ENCODE measurements at regions not wholly inside any gene's neighbourhood (a gene's known extent, or its start where the extent isn't known, plus 50 kb on each side); places are given as distances from the start of the nearest gene placed in this dataset.

DNA sequence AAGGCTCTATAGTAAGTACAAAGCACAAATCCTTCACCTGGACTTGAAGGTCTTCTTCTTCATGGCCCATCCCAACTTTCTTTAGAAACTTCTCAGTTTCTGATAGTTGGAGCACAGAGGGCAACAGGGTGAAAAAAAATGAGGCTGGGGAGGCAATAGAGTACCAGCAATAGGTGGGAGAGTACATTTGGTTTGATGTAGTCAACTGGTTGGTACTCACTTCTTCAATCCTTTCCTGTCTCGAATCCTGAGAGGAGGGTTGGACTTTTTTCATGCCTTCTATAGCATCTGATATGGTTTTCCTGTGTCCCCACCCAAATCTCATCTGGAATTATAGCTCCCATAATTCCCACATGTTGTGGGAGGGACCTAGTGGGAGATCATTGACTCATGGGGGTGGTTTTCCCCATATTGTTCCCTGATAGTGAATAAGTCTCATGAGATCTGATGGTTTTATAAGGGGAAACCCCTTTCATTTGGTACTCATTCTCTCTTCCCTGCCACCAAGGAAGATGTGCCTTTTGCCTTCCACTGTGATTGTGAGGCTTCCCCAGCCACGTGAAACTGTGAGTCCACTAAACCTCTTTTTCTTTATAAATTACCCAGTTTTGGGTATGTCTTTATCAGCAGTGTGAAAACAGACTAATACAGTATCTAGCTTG lies 75.9 kb upstream of the LCLAT1 start:
- ChIA-PET POLR2A (ENCODE audit: low non-redundant PET) (no interaction called here), CTCF (no interaction called here)
- intact Hi-C loops (cut with micrococcal nuclease; ENCODE audit: unreplicated experiment): no loop called here
- Histone ChIP-seq H3K4me3 (ENCODE audit: low read depth, low read length, poor library complexity, severe bottlenecking) (no peak overlapping the region), H3K27ac (ENCODE audit: low read depth, low read length, poor library complexity, severe bottlenecking) (no peak overlapping the region), H3K27me3 (replicated peaks; ENCODE audit: insufficient read depth, low read depth, low read length, poor library complexity) (no peaks in the 10 kb centered on the region), H3K4me1 (ENCODE audit: insufficient read depth, low read length, poor library complexity, severe bottlenecking) (no peaks in the 10 kb centered on the region), H3K9me3 (ENCODE audit: low read depth, low read length, poor library complexity, severe bottlenecking) (no peaks in the 10 kb centered on the region), H3K36me3 (ENCODE audit: insufficient read depth, low read length, poor library complexity, severe bottlenecking) (no peaks in the 10 kb centered on the region)
- no peak for DNase-seq (ENCODE audit: low spot score)
- TF ChIP-seq CTCF (conservative IDR thresholded peaks at IDR 0.05; ENCODE audit: low read depth, low read length): no peak
- no peak for TF ChIP-seq EZH2 (IDR thresholded peaks at IDR 0.05; ENCODE audit: borderline replicate concordance, low read depth, low read length, poor library complexity, severe bottlenecking)
- no TSS peak for BruUV-seq (replicated peaks)

DNA sequence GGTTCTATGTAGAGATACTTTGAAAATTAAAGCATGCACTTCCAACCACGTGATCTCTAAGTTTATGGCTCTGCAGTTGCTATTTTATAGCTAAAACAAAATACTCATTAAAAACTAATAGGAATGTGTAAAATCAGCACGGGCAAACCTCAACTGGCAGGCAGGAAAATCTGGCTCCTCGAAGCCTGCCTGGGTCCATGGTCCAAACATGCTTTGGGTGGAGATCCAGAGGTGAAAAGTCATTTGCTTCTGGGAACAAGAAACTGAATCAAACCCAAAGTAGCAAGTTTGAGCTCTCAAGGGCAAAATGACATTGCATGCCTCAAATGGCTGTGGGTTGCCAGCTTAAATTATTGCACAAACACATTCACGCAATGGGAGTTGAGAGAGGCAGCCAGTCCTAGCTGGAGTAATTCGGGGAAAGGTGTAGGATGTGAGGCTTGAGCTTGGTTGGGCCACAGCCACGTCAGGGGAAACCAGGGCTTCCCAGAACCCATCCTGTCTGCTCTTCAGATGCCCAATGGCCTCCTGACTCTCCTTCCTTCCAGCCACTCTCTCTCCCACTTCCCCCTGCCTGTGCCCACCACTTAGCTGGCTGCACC lies 75.2 kb upstream of the LCLAT1 start:
- TF ChIP-seq EZH2 (IDR thresholded peaks at IDR 0.05; ENCODE audit: borderline replicate concordance, low read depth, low read length, poor library complexity, severe bottlenecking): no peak
- TF ChIP-seq CTCF (conservative IDR thresholded peaks at IDR 0.05; ENCODE audit: low read depth, low read length): no peak
- no peaks in the 10 kb centered on the region for H3K27me3 ChIP-seq (replicated peaks; ENCODE audit: insufficient read depth, low read depth, low read length, poor library complexity)
- H3K36me3 ChIP-seq (ENCODE audit: insufficient read depth, low read length, poor library complexity, severe bottlenecking): no peaks in the 10 kb centered on the region
- BruUV-seq (replicated peaks): no TSS peak
- CTCF ChIA-PET: no interaction called here
- H3K4me3 ChIP-seq (ENCODE audit: low read depth, low read length, poor library complexity, severe bottlenecking): no peak overlapping the region
- H3K9me3 ChIP-seq (ENCODE audit: low read depth, low read length, poor library complexity, severe bottlenecking): no peaks in the 10 kb centered on the region
- no peak for DNase-seq (ENCODE audit: low spot score)
- intact Hi-C loops (cut with micrococcal nuclease; ENCODE audit: unreplicated experiment): no loop called here
- POLR2A ChIA-PET (ENCODE audit: low non-redundant PET): no interaction called here
- H3K27ac ChIP-seq (ENCODE audit: low read depth, low read length, poor library complexity, severe bottlenecking): no peak overlapping the region
- no peaks in the 10 kb centered on the region for H3K4me1 ChIP-seq (ENCODE audit: insufficient read depth, low read length, poor library complexity, severe bottlenecking)

GRCh38 chr2:30372826-30373225 lies 74.2 kb upstream of the LCLAT1 start:
- Histone ChIP-seq H3K27me3 (replicated peaks; ENCODE audit: insufficient read depth, low read depth, low read length, poor library complexity) (no peaks in the 10 kb centered on the region), H3K4me1 (ENCODE audit: insufficient read depth, low read length, poor library complexity, severe bottlenecking) (no peaks in the 10 kb centered on the region), H3K9me3 (ENCODE audit: low read depth, low read length, poor library complexity, severe bottlenecking) (no peaks in the 10 kb centered on the region), H3K4me3 (ENCODE audit: low read depth, low read length, poor library complexity, severe bottlenecking) (no peak overlapping the region), H3K36me3 (ENCODE audit: insufficient read depth, low read length, poor library complexity, severe bottlenecking) (no peaks in the 10 kb centered on the region), H3K27ac (ENCODE audit: low read depth, low read length, poor library complexity, severe bottlenecking) (no peak overlapping the region)
- POLR2A ChIA-PET (ENCODE audit: low non-redundant PET): no interaction called here
- CTCF ChIA-PET: no interaction called here
- DNase-seq (ENCODE audit: low spot score): no peak
- no TSS peak for BruUV-seq (replicated peaks)
- intact Hi-C loops (cut with micrococcal nuclease; ENCODE audit: unreplicated experiment): no loop called here
- TF ChIP-seq EZH2 (IDR thresholded peaks at IDR 0.05; ENCODE audit: borderline replicate concordance, low read depth, low read length, poor library complexity, severe bottlenecking) (no peak), CTCF (conservative IDR thresholded peaks at IDR 0.05; ENCODE audit: low read depth, low read length) (no peak)

Measured in A673 (cell line).